EH (cell line): ENCODE measurements at regions not wholly inside any gene's neighbourhood (a gene's known extent, or its start where the extent isn't known, plus 50 kb on each side); places are given as distances from the start of the nearest gene placed in this dataset.
"Not testable (repeated sequence)": the region's sequence is repeated elsewhere in the genome, so short reads cannot be mapped to it uniquely, and the experiment has no call there.

ENCODE experiments used
- DNase-seq: peaks from one replicate; pipeline ENCODE4 v3.0.0-alpha.2; 2015; ENCODE audit warnings: low read depth

- DNase-seq = no peak
Measured at GRCh38 chr16:17744921-17745572, 274.3 kb upstream of the XYLT1 start.

GRCh38 chr16:17743578-17743977 lies 272.8 kb upstream of the XYLT1 start:
- DNase-seq = no peak

- no peak for DNase-seq
Measured at GRCh38 chr16:17743158-17743557, 272.4 kb upstream of the XYLT1 start.

GRCh38 chr16:17735099-17735498 lies 264.3 kb upstream of the XYLT1 start:
- DNase-seq = not testable (repeated sequence)

GRCh38 chr16:17729820-17730219 lies 259.1 kb upstream of the XYLT1 start:
- no peak for DNase-seq

- DNase-seq = no peak
Measured at GRCh38 chr16:17728196-17728595, 257.4 kb upstream of the XYLT1 start.

GRCh38 chr16:17724242-17724898 lies 253.6 kb upstream of the XYLT1 start:
- DNase-seq = peak; percentile 86

- DNase-seq = peak; percentile 79
Measured at GRCh38 chr16:17723531-17724134, 252.9 kb upstream of the XYLT1 start.

- DNase-seq = no peak
Measured at GRCh38 chr16:17718495-17718894, 247.7 kb upstream of the XYLT1 start.

DNA sequence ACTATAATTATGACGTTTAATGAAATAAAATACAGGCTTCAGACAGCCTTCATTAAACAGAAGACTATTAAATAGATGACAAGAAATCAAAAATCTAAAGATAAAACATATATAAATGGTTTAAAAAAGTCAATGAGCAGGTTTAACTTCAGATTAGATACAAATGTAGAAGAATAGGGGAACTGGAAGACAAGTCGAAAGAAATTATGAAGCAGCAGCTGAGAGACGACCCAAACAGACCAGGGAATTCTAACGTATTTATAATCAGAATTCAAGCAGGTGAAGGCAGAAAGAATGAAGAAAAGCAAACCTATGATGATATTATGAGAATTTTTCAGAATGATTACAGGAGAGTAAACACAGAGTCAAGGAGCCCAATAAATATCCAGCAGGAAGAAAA lies 235.1 kb upstream of the XYLT1 start:
- no peak for DNase-seq

DNA sequence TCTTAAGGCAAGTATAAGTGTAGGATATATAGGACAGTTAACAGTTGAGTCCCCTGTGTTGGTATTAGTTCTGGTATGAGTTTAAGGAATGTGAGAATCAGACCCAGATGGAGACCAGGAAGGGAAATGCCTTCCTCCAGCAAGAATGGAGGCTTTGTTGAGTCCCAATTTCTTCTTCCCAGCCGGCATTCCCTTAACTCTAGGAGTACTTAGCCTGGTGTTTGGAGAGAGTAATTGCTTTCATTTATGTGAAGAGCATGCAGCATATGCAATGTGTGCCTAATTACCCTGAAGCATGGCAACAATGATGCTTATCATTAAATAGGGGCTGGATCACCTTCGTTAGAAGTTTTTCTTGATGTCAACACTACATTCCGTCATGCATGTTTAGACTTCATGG lies 225.9 kb upstream of the XYLT1 start:
- DNase-seq = peak; percentile 7

DNA sequence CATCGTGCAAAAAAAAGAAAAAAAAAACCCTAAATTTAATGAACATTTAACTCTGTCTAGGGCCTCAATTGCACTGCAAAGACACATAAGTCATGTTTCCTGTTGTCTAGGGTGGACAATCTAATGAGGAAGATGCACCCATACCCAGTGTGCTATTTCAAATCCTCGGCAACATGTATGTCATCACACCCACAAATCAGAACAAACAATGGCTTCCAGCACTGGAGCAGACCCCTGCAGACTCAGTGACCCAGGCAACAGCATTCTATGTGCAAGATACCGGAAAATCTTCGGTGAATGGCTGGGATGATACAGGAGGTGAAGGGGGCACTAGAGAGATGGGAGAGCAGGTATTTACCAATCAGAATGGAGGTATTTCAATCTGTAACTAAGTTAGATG lies 221.7 kb upstream of the XYLT1 start:
- no peak for DNase-seq

- DNase-seq = peak; percentile 4
Measured at GRCh38 chr16:17691899-17692176, 221.1 kb upstream of the XYLT1 start.

- DNase-seq = no peak
Measured at GRCh38 chr16:17691106-17691898, 220.5 kb upstream of the XYLT1 start.

DNA sequence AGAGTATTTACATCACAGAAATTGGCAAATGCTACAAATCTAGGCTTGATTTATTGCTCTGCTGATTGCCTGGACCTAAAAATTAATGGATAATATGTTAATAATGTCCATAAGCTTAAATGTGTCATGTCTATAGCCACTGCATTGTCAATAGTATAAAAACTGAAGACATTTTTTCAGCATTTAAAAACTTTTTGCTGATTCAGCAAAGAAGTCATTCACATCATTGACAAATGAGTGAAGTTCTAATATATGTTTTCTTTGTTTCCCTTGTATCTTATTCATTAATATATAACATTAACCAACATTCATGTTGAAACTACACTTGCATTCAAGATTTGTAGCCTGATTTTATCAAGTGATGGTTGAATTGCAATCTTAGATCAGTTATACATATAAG lies 214.7 kb upstream of the XYLT1 start:
- DNase-seq = no peak

DNA sequence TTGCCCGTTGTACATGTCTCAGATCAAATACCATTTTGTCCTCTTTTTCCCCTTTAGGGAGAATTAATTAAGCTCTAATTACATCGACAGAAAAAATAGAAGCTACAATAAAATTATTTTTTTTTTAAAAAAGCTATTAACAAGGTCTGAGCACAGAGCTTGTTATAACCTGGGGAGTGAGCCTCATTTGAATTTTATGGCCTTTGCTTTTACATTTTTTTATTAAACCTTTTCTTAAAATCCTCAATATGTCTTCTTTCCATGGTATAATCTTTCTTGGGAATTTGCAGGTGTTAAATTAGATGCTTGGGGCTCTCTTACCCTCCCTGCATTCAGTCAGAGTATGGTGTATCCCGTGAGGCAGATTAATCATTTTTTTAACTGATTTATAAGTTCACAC lies 212.5 kb upstream of the XYLT1 start:
- DNase-seq = no peak

DNA sequence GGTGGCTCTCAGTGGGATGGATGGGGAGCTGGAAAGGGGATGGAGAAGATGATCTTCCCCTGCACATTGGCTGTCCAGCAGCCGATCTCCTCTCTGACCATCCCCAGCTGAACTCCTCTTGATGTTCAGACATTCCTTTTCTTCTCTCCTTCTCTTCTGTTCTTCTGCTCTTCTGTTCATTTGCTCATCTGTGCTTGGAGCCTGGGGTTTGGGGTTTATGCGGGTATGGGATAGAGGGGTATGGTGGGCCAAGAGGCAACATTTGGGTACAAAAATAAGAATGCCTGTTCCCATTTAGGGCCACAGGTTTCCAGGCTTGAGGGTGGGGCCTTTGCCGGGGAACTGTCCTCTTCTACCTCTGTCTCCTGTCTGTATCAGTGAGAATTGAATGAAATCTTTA lies 205.4 kb upstream of the XYLT1 start:
- no peak for DNase-seq

DNA sequence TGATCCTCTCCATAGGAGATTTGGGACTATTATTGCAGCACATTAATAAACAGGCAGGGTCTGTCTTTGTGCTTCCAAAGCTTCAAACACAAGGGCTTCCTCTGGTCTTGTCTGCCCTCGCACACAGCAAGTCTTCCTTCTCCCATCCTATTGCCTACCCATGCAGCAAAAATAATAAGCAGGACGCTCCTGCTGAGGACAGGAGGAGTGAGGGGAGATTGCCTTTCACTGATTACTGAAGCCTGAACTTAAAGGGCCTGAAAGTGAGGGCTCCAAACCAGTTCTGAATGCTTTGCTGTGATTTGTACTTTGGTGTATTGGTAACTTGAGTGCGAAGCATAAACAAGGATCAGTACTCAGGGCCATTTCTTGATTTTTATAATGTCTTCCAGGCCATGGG lies 197.6 kb upstream of the XYLT1 start:
- no peak for DNase-seq

GRCh38 chr16:17666293-17666692 lies 195.5 kb upstream of the XYLT1 start:
- DNase-seq = no peak

DNA sequence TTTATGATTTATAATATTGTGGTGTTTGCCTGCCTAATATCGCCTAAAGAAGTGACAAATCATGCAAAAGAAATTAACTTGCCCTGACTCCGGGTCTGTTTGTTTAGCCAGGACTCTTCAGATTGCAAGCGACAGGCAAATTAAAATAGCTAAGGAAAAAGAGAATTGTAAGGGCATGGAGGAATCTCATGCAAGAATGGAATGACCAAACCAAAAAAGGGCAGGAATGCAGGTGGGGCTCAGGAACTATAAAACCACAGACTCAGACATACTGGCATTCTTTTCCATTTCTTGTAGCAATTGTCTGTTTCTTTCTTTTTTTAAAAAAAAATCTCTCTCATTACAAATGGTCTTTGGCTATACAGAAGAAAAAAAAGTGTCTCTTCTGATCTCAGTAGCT lies 188.1 kb upstream of the XYLT1 start:
- peak; percentile 40 for DNase-seq

DNA sequence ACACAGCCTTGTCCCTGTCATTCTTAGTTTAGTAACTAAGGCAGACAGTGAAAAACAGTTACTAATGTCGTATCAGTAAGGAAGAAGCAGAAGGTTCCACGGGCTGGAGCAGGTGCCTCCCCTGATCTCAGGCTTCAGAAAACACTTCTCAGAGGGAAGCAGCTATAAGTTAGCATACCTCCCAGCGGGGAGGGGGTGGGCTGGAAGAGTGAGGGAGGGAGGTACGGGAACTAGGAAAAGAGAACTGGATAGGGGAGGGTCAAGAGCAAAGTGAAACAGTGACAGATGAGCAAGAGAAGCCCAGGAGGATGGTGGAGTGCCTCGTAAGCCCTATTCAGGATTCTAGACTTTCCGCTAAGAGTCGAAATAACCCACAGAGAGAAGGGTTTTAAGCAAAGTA lies 186.3 kb upstream of the XYLT1 start:
- DNase-seq = no peak

GRCh38 chr16:17654571-17654970 lies 183.8 kb upstream of the XYLT1 start:
- DNase-seq = no peak

GRCh38 chr16:17654142-17654541 lies 183.4 kb upstream of the XYLT1 start:
- no peak for DNase-seq
